BE2C (cell line): ENCODE measurements at regions not wholly inside any gene's neighbourhood (a gene's known extent, or its start where the extent isn't known, plus 50 kb on each side); places are given as distances from the start of the nearest gene placed in this dataset.

ENCODE experiments used
- DNase-seq: peaks from one replicate; pipeline ENCODE4 v3.0.0-alpha.2; 2020
- H3K27me3 ChIP-seq: fragments of 250-450 bp; sonication (Bioruptor Pico); 2 replicates; pipeline ENCODE4 v1.5.1; 2020; ENCODE audit warnings: mild to moderate bottlenecking
- H3K36me3 ChIP-seq: fragments of 250-450 bp; sonication (Bioruptor Pico); 2 replicates; pipeline ENCODE4 v1.5.1; 2020; ENCODE audit warnings: mild to moderate bottlenecking
- H3K4me1 ChIP-seq: fragments of 250-450 bp; sonication (Bioruptor Pico); 2 replicates; pipeline ENCODE4 v1.5.1; 2020
- H3K4me3 ChIP-seq: 2 replicates; pipeline ENCODE4 v1.5.1; 2011; ENCODE audit warnings: low read depth, low read length
- H3K9me3 ChIP-seq: fragments of 250-450 bp; sonication (Bioruptor Pico); 2 replicates; pipeline ENCODE4 v1.5.1; 2020
- TF ChIP-seq, protein P1 (sequence below): IDR thresholded peaks from 2 replicates; pipeline ENCODE4 v1.5.1; 2012; ENCODE audit warnings: mild to moderate bottlenecking, low read depth, low read length

DNA sequence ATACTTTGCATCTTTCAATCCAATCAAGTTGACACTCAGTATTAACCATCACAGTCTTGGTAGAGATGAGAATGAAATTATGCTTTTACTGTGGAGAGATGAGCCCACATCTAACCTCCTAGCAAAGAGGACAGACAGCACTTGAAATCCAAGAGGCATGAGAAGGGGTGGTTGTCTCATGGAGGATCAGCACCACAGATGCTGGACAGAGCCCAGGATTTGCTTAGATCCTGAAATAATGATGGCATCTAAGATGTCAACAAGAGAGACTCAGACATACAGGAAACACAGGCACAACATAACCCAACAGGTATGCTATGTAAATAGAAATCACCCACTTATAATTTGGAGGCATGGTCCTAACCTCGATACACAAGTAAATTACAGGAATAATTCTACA lies 74.3 kb upstream of the VCX2 start:
- Histone ChIP-seq H3K4me1 (no peaks in the 10 kb centered on the region), H3K27me3 (no peaks in the 10 kb centered on the region), H3K9me3 (no peaks in the 10 kb centered on the region), H3K36me3 (no peaks in the 10 kb centered on the region), H3K4me3 (no peak overlapping the region)
- no peak for DNase-seq
- TF ChIP-seq, protein P1, sequence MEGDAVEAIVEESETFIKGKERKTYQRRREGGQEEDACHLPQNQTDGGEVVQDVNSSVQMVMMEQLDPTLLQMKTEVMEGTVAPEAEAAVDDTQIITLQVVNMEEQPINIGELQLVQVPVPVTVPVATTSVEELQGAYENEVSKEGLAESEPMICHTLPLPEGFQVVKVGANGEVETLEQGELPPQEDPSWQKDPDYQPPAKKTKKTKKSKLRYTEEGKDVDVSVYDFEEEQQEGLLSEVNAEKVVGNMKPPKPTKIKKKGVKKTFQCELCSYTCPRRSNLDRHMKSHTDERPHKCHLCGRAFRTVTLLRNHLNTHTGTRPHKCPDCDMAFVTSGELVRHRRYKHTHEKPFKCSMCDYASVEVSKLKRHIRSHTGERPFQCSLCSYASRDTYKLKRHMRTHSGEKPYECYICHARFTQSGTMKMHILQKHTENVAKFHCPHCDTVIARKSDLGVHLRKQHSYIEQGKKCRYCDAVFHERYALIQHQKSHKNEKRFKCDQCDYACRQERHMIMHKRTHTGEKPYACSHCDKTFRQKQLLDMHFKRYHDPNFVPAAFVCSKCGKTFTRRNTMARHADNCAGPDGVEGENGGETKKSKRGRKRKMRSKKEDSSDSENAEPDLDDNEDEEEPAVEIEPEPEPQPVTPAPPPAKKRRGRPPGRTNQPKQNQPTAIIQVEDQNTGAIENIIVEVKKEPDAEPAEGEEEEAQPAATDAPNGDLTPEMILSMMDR: no peak

DNA sequence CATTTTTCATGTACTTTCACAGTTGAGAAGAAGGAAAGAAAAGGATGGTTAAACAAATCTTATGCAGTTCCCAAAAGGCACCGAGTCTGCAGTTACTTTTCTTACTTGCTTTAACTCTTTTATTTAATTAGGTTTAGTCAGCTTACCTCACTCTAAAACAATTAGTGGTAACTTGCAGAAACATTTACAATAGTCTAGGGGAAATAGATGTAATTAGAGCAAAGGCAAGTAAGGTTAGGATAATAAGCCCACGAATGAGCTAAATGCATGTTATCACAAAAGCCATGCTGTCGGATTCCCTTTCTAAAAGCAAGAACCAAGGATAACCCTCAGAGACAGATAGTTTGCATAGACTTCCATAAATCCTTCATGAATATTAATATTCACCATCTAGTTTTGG lies 82.0 kb upstream of the VCX2 start:
- Histone ChIP-seq H3K4me1 (no peaks in the 10 kb centered on the region), H3K27me3 (no peaks in the 10 kb centered on the region), H3K9me3 (no peaks in the 10 kb centered on the region), H3K36me3 (no peaks in the 10 kb centered on the region), H3K4me3 (no peak overlapping the region)
- no peak for DNase-seq
- TF ChIP-seq, protein P1: no peak

DNA sequence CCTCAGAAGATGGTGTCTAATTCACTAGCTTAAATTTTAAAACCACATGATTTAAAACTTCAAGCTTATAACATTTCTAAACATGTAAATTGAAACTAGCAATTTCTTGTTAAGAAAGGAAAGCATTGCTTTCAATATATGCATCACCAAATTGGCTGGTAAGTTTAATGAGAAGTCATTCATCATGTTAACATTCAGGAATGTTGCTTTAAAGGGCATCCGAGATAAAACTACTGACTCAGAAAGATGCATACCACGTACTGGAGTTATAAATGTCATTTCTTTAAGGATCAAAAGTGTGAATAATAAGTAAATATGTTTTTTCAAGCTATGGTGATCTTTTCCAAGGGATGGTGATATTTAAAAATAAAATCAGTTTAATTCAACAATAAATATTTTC lies 83.3 kb upstream of the VCX2 start:
- Histone ChIP-seq H3K27me3 (no peaks in the 10 kb centered on the region), H3K4me3 (no peak overlapping the region), H3K36me3 (no peaks in the 10 kb centered on the region), H3K4me1 (no peaks in the 10 kb centered on the region), H3K9me3 (no peaks in the 10 kb centered on the region)
- TF ChIP-seq, protein P1: no peak
- DNase-seq: no peak

DNA sequence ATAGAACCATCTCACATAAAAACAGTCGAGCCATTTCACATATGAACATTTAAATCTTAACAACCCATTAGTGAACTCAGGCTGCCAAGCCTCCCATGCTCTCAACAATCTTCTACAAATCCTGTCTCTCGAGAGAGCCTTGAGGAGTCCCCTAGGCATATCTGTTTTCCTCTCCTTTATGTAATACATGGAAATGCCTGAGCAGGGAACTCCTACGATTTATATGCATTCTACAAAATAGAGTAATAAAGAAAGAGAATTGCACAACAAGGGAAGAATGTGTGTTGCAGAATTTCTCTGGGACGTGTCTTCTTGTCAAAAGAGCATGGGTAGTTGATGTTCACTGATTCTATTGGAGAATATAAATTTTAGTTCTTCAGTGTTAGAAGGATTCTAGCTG lies 101.8 kb upstream of the VCX2 start:
- TF ChIP-seq, protein P1: no peak
- Histone ChIP-seq H3K36me3 (no peaks in the 10 kb centered on the region), H3K9me3 (no peaks in the 10 kb centered on the region), H3K27me3 (no peaks in the 10 kb centered on the region), H3K4me1 (no peaks in the 10 kb centered on the region), H3K4me3 (no peak overlapping the region)
- no peak for DNase-seq

DNA sequence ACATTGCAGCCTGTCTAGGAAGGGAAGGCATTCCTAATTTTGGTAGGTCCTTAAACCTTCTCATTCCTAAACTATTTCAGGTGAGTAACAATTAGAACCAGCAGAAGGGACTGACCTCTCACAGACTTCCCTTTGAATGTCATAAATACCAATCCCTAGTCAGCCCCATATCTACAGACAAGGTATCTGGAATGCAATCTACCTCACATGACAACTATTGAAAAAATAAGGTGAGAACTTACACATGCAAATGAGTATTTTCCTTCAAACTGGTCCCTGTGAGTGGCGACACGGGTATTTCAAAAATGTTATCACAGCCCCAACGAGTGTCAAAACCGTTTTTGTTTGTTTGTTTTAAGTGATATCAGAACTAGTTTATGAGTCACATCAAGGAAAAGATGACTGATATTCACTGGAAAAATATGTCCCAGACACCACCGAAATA lies 102.4 kb upstream of the VCX2 start:
- Histone ChIP-seq H3K36me3 (no peaks in the 10 kb centered on the region), H3K27me3 (no peaks in the 10 kb centered on the region), H3K4me1 (no peaks in the 10 kb centered on the region), H3K4me3 (no peak overlapping the region), H3K9me3 (no peaks in the 10 kb centered on the region)
- TF ChIP-seq, protein P1: no peak
- no peak for DNase-seq

DNA sequence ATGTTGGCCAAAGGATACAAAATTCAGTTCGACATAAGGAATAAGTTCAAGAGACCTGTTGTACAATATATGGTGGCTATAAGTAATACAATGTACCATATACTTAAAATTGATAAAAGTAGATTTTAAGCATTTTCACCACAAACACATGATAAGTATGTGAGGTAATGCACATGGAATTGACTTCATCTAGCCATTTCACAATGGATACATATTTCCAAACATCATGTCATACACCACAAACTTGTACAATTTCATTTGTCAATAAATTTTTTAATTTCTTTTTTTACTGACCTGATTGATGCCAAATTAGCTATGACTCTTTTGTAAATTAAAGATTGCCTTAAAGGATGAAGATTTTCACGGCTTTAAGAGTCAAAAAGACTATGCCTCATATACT lies 103.1 kb upstream of the VCX2 start:
- Histone ChIP-seq H3K36me3 (no peaks in the 10 kb centered on the region), H3K9me3 (no peaks in the 10 kb centered on the region), H3K27me3 (no peaks in the 10 kb centered on the region), H3K4me3 (no peak overlapping the region), H3K4me1 (no peaks in the 10 kb centered on the region)
- no peak for DNase-seq
- TF ChIP-seq, protein P1: no peak
